ENCODE measurements at regions not wholly inside any gene's neighbourhood (a gene's known extent, or its start where the extent isn't known, plus 50 kb on each side); places are given as distances from the start of the nearest gene placed in this dataset.
"Not testable (repeated sequence)": the region's sequence is repeated elsewhere in the genome, so short reads cannot be mapped to it uniquely, and the experiment has no call there.

DNA sequence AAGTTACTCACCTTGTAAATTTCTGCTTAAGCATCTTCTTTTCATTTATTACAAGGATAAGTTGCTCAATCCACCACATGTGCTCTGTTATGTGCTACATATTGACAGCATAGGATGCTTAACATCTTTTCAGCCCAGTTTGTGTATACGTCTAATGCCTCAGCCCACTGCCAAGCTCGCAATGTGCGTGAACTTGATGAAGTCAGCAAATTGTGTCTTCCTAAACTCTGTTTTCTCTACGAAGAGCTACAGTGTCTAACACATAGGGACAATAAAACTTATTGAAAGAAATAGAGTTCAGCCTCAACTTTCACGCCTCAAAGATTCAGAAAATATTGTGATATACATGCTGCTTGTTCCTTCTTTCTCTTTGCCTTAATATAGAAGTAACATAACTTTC, 500.0 kb downstream of the TFAP2B start:
- no peak overlapping the region for H3K27ac ChIP-seq (ENCODE audit: low read depth, low read length)
- H3K27me3 ChIP-seq (ENCODE audit: low read length): no peaks in the 10 kb centered on the region
- H3K9me2 ChIP-seq (replicated peaks; ENCODE audit: insufficient read depth, low read length): no peaks in the 10 kb centered on the region
- no peaks in the 10 kb centered on the region for H3K79me2 ChIP-seq (ENCODE audit: insufficient read depth, low read length)
- H3K36me3 ChIP-seq (ENCODE audit: low read length): no peaks in the 10 kb centered on the region
- no peak overlapping the region for H3K4me3 ChIP-seq (ENCODE audit: insufficient read depth, low read length, poor library complexity, severe bottlenecking)
- no peaks in the 10 kb centered on the region for H3F3A ChIP-seq (ENCODE audit: insufficient read depth)
- H4K20me1 ChIP-seq (ENCODE audit: low read depth, low read length): no peaks in the 10 kb centered on the region; the same call in 1 of the 2 replicates
- no peak overlapping the region for H3K4me2 ChIP-seq (ENCODE audit: low read depth, low read length, poor library complexity, severe bottlenecking)
- TF ChIP-seq EZH2phosphoT487 (conservative IDR thresholded peaks at IDR 0.05; ENCODE audit: low read length): no peak
- TF ChIP-seq, protein P1, sequence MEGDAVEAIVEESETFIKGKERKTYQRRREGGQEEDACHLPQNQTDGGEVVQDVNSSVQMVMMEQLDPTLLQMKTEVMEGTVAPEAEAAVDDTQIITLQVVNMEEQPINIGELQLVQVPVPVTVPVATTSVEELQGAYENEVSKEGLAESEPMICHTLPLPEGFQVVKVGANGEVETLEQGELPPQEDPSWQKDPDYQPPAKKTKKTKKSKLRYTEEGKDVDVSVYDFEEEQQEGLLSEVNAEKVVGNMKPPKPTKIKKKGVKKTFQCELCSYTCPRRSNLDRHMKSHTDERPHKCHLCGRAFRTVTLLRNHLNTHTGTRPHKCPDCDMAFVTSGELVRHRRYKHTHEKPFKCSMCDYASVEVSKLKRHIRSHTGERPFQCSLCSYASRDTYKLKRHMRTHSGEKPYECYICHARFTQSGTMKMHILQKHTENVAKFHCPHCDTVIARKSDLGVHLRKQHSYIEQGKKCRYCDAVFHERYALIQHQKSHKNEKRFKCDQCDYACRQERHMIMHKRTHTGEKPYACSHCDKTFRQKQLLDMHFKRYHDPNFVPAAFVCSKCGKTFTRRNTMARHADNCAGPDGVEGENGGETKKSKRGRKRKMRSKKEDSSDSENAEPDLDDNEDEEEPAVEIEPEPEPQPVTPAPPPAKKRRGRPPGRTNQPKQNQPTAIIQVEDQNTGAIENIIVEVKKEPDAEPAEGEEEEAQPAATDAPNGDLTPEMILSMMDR (IDR thresholded peaks at IDR 0.05; ENCODE audit: insufficient read depth, low read length, poor library complexity, severe bottlenecking): no peak
- H3K9ac ChIP-seq (ENCODE audit: low read length): no peak overlapping the region
- H3K9me3 ChIP-seq (ENCODE audit: insufficient read depth, low read length): no peaks in the 10 kb centered on the region
- H2AFZ ChIP-seq (ENCODE audit: low read depth, low read length, severe bottlenecking): no peak overlapping the region

DNA sequence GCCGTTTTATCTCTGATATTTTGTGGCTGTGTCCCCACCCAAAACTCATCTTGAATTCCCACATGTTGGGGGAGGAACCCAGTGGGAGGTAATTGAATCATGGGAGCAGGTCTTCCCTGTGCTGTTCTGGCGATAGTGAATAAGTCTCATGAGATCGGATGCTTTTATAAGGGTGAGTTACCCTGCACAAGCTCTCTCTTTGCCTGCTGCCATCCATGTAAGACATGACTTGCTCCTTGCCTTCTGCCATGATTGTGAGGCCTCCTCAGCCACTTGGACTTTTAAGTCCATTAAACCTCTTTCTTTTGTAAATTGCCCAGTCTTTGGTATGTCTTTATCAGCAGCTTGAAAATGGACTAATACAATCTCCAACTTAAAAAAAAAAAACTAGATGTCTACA, 502.8 kb downstream of the TFAP2B start:
- not testable (repeated sequence) for H3K4me3 ChIP-seq (ENCODE audit: insufficient read depth, low read length, poor library complexity, severe bottlenecking); H4K20me1 ChIP-seq (ENCODE audit: low read depth, low read length); H3K27ac ChIP-seq (ENCODE audit: low read depth, low read length); H3K4me2 ChIP-seq (ENCODE audit: low read depth, low read length, poor library complexity, severe bottlenecking); H3K36me3 ChIP-seq (ENCODE audit: low read length); H3K9me3 ChIP-seq (ENCODE audit: insufficient read depth, low read length); H3K27me3 ChIP-seq (ENCODE audit: low read length); H3F3A ChIP-seq (ENCODE audit: insufficient read depth); H3K79me2 ChIP-seq (ENCODE audit: insufficient read depth, low read length); H3K9me2 ChIP-seq (replicated peaks; ENCODE audit: insufficient read depth, low read length); H3K9ac ChIP-seq (ENCODE audit: low read length); H2AFZ ChIP-seq (ENCODE audit: low read depth, low read length, severe bottlenecking)

DNA sequence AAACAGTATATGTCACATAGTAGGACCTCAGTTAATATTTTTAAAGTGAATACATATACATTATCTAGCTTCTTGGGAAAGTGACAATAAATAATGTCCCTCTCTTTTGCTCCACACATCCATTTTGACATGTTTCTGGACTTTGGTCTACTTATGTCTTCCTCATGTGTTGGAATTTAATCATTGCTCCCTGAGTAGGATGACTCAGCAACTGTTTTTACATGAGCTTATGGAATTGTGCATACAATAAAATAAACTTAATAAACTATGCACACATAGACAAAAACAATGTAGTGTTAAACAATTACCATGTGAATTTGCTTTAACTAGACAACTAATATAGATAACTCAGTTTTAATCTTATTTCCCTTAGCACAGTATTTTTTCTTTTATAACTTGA, 503.8 kb downstream of the TFAP2B start:
- H3K27me3 ChIP-seq (ENCODE audit: low read length): no peaks in the 10 kb centered on the region
- no peaks in the 10 kb centered on the region for H3K9me3 ChIP-seq (ENCODE audit: insufficient read depth, low read length)
- no peaks in the 10 kb centered on the region; the same call in 1 of the 2 replicates for H4K20me1 ChIP-seq (ENCODE audit: low read depth, low read length)
- TF ChIP-seq, protein P1 (IDR thresholded peaks at IDR 0.05; ENCODE audit: insufficient read depth, low read length, poor library complexity, severe bottlenecking): no peak
- no peak for TF ChIP-seq EZH2phosphoT487 (conservative IDR thresholded peaks at IDR 0.05; ENCODE audit: low read length)
- no peaks in the 10 kb centered on the region for H3K79me2 ChIP-seq (ENCODE audit: insufficient read depth, low read length)
- H3K4me2 ChIP-seq (ENCODE audit: low read depth, low read length, poor library complexity, severe bottlenecking): no peak overlapping the region
- no peaks in the 10 kb centered on the region for H3F3A ChIP-seq (ENCODE audit: insufficient read depth)
- H3K27ac ChIP-seq (ENCODE audit: low read depth, low read length): no peak overlapping the region
- H3K9ac ChIP-seq (ENCODE audit: low read length): no peak overlapping the region
- H3K36me3 ChIP-seq (ENCODE audit: low read length): no peaks in the 10 kb centered on the region
- H3K9me2 ChIP-seq (replicated peaks; ENCODE audit: insufficient read depth, low read length): no peaks in the 10 kb centered on the region
- no peak overlapping the region for H3K4me3 ChIP-seq (ENCODE audit: insufficient read depth, low read length, poor library complexity, severe bottlenecking)
- H2AFZ ChIP-seq (ENCODE audit: low read depth, low read length, severe bottlenecking): no peak overlapping the region

DNA sequence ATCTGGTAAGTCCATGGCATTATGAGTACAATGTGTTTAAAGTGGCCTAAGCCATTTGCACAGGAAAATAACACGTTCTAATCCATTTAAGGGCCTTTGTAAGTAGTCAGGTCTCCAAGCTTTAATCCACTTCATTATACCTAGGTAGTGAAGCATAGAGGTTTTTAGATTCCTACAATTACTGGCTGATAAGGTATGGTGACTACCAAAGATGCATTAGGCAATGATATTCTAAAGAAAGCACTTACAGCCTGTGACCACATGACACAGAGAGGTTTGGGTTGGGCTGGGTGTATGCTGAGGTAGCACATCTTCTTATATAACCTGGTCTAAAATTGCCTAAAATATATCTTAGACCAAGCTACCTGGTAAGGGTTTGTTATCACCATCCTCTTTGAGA, 504.4 kb downstream of the TFAP2B start:
- no peaks in the 10 kb centered on the region for H3K79me2 ChIP-seq (ENCODE audit: insufficient read depth, low read length)
- H3K9ac ChIP-seq (ENCODE audit: low read length): no peak overlapping the region
- no peaks in the 10 kb centered on the region for H3F3A ChIP-seq (ENCODE audit: insufficient read depth)
- H3K27ac ChIP-seq (ENCODE audit: low read depth, low read length): no peak overlapping the region
- no peaks in the 10 kb centered on the region for H3K36me3 ChIP-seq (ENCODE audit: low read length)
- TF ChIP-seq, protein P1 (IDR thresholded peaks at IDR 0.05; ENCODE audit: insufficient read depth, low read length, poor library complexity, severe bottlenecking): no peak
- TF ChIP-seq EZH2phosphoT487 (conservative IDR thresholded peaks at IDR 0.05; ENCODE audit: low read length): no peak
- no peak overlapping the region for H2AFZ ChIP-seq (ENCODE audit: low read depth, low read length, severe bottlenecking)
- H3K9me2 ChIP-seq (replicated peaks; ENCODE audit: insufficient read depth, low read length): no peaks in the 10 kb centered on the region
- H3K4me2 ChIP-seq (ENCODE audit: low read depth, low read length, poor library complexity, severe bottlenecking): no peak overlapping the region
- no peak overlapping the region for H3K4me3 ChIP-seq (ENCODE audit: insufficient read depth, low read length, poor library complexity, severe bottlenecking)
- no peaks in the 10 kb centered on the region; the same call in 1 of the 2 replicates for H4K20me1 ChIP-seq (ENCODE audit: low read depth, low read length)
- no peaks in the 10 kb centered on the region for H3K9me3 ChIP-seq (ENCODE audit: insufficient read depth, low read length)
- H3K27me3 ChIP-seq (ENCODE audit: low read length): no peaks in the 10 kb centered on the region
